BE2C (cell line): ENCODE measurements at regions not wholly inside any gene's neighbourhood (a gene's known extent, or its start where the extent isn't known, plus 50 kb on each side); places are given as distances from the start of the nearest gene placed in this dataset.
"Not testable (repeated sequence)": the region's sequence is repeated elsewhere in the genome, so short reads cannot be mapped to it uniquely, and the experiment has no call there.

Experiments
- DNase-seq: peaks from one replicate; pipeline ENCODE4 v3.0.0-alpha.2; 2020
- H3K27me3 ChIP-seq: fragments of 250-450 bp; sonication (Bioruptor Pico); 2 replicates; pipeline ENCODE4 v1.5.1; 2020; ENCODE audit warnings: mild to moderate bottlenecking
- H3K36me3 ChIP-seq: fragments of 250-450 bp; sonication (Bioruptor Pico); 2 replicates; pipeline ENCODE4 v1.5.1; 2020; ENCODE audit warnings: mild to moderate bottlenecking
- H3K4me1 ChIP-seq: fragments of 250-450 bp; sonication (Bioruptor Pico); 2 replicates; pipeline ENCODE4 v1.5.1; 2020
- H3K4me3 ChIP-seq: 2 replicates; pipeline ENCODE4 v1.5.1; 2011; ENCODE audit warnings: low read depth, low read length
- H3K9me3 ChIP-seq: fragments of 250-450 bp; sonication (Bioruptor Pico); 2 replicates; pipeline ENCODE4 v1.5.1; 2020
- CTCF ChIP-seq: IDR thresholded peaks from 2 replicates; pipeline ENCODE4 v1.5.1; 2012; ENCODE audit warnings: mild to moderate bottlenecking, low read depth, low read length

GRCh38 chr6:27825025-27825793 is 87.0 kb downstream of the OR2B2 start:
- Histone ChIP-seq H3K36me3 (no peaks in the 10 kb centered on the region; the same call in 1 of the 2 replicates), H3K4me1 (no peaks in the 10 kb centered on the region; the same call in 1 of the 2 replicates), H3K27me3 (no peaks in the 10 kb centered on the region), H3K4me3 (peak overlapping the region; percentile 93), H3K9me3 (no peaks in the 10 kb centered on the region)
- TF ChIP-seq CTCF: no peak
- DNase-seq: no peak

GRCh38 chr6:27824211-27825024 is 87.8 kb downstream of the OR2B2 start:
- not testable (repeated sequence) for H3K36me3 ChIP-seq, H3K9me3 ChIP-seq, H3K27me3 ChIP-seq, H3K4me1 ChIP-seq
- peak; percentile 37 for DNase-seq
- peak overlapping the region; percentile 93 for H3K4me3 ChIP-seq

- not testable (repeated sequence) for H3K9me3 ChIP-seq, H3K36me3 ChIP-seq, H3K4me1 ChIP-seq, H3K27me3 ChIP-seq
- DNase-seq: peak; percentile 71
- peak overlapping the region; percentile 51 for H3K4me3 ChIP-seq
Observed at GRCh38 chr6:27823714-27824210, 88.4 kb downstream of the OR2B2 start.

- Histone ChIP-seq H3K4me1 (no peaks in the 10 kb centered on the region), H3K9me3 (no peaks in the 10 kb centered on the region), H3K4me3 (no peak overlapping the region), H3K36me3 (no peaks in the 10 kb centered on the region), H3K27me3 (no peaks in the 10 kb centered on the region)
- DNase-seq: no peak
- no peak for TF ChIP-seq CTCF
Observed at GRCh38 chr6:27816906-27817305, 95.3 kb downstream of the OR2B2 start.

GRCh38 chr6:27814665-27815424 is 97.4 kb downstream of the OR2B2 start:
- Histone ChIP-seq H3K27me3 (no peaks in the 10 kb centered on the region), H3K36me3 (peaks cover 3% of the 10 kb centered on the region; the same call in 1 of the 2 replicates), H3K4me3 (peak overlapping the region; percentile 69), H3K4me1 (no peaks in the 10 kb centered on the region), H3K9me3 (no peaks in the 10 kb centered on the region)
- TF ChIP-seq CTCF: no peak
- DNase-seq: peak; percentile 81

GRCh38 chr6:27814415-27814664 is 97.9 kb downstream of the OR2B2 start:
- not testable (repeated sequence) for H3K36me3 ChIP-seq, H3K4me1 ChIP-seq, H3K9me3 ChIP-seq, DNase-seq, H3K27me3 ChIP-seq
- peak overlapping the region; percentile 69 for H3K4me3 ChIP-seq

GRCh38 chr6:27812805-27813492 is 99.2 kb downstream of the OR2B2 start:
- TF ChIP-seq CTCF: no peak
- Histone ChIP-seq H3K27me3 (no peaks in the 10 kb centered on the region), H3K36me3 (peaks cover 3% of the 10 kb centered on the region; the same call in 1 of the 2 replicates), H3K9me3 (no peaks in the 10 kb centered on the region), H3K4me3 (no peak overlapping the region), H3K4me1 (no peaks in the 10 kb centered on the region)
- no peak for DNase-seq
